Effector CD4-positive, alpha-beta T cell (primary cell): ENCODE measurements at regions not wholly inside any gene's neighbourhood (a gene's known extent, or its start where the extent isn't known, plus 50 kb on each side); places are given as distances from the start of the nearest gene placed in this dataset.
"Not testable (repeated sequence)": the region's sequence is repeated elsewhere in the genome, so short reads cannot be mapped to it uniquely, and the experiment has no call there.

Source experiments
- DNase-seq: peaks from one replicate; pipeline ENCODE4 v3.0.0-alpha.2; 2020

DNA sequence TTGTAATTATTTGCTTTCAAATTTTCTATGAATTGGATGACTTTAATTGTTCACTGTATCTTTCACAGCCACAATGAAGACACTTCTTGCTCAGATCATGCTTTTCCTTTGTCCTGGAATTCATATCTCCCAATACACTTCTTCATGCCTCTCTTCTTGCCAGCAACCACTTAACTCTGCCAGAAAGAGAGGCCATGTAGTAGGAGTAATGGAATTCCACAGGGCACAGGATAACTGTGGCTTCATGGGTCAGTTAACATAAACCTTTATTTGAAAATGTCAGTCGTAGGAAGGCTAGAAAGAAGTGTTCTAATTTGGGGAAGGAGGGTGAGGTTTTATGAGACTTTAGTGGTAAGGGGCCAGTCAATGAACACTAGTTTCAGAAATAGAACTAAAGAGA is 190.3 kb downstream of the TMEM167A start:
- no peak for DNase-seq

- no peak for DNase-seq
Measured at GRCh38 chr5:82885627-82886389, 191.4 kb downstream of the TMEM167A start.

GRCh38 chr5:82884821-82885471 is 192.2 kb downstream of the TMEM167A start:
- DNase-seq: no peak

DNA sequence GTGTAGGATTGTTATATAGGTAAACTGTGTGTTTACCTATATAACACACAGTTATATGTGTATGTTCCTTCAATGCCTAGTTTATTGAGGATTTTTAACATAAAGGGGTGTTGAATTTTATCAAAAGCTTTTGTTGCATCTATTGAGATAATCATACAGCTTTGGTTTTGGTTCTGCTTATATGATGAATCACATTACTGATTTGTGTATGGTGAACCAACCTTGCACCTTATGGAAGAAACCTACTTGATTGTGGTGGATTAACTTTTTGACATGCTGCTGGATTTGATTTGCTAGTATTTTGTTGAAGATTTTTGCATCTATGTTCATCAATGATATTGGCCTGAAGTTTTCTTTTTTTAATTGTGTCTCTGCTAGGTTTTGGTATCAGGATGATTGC is 194.9 kb downstream of the TMEM167A start:
- DNase-seq: no peak

- DNase-seq: no peak
Measured at GRCh38 chr5:82881571-82882174, 195.5 kb downstream of the TMEM167A start.

- DNase-seq: no peak
Measured at GRCh38 chr5:82879089-82879488, 198.1 kb downstream of the TMEM167A start.

DNA sequence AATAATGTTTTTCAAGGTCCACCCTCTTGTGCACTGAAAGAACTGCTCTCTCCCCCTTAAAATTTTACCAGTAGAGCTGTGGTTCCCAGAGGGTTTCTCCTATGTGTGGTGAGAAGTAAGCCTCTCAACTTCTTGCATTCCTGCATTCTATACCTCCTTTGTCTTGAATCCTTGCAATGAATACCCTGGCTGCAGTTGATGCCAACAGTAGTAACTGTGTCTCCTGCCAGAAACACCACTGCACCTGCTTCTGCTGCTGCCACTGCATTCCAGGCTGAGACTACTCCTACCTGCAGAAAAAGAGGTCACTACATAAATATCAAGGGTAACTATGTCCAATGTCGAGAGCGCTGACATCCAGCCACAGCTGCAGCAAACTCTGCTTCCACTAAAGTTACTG is 203.7 kb downstream of the TMEM167A start:
- no peak for DNase-seq

GRCh38 chr5:82872321-82873288 is 204.6 kb downstream of the TMEM167A start:
- not testable (repeated sequence) for DNase-seq

GRCh38 chr5:82865625-82866024 is 211.6 kb downstream of the TMEM167A start:
- DNase-seq: no peak

DNA sequence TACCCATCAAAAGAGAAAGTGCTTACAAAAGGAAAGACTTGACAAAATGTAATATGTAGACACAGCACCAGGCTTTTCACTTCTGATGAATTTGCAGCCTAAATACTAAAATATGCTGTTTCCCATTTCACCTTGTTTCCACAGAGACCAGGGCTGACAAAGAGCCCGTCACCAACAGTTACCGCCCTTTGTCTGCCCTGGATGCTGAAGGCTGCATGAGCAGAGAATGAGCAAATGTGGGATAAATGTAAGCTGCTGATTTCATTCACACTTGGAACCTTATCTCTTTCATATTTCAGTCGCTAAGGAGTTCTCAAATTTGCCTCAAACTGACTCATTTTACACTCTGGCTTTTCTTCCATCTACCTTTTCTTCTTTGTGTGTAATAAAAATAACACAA is 213.9 kb downstream of the TMEM167A start:
- DNase-seq: no peak

DNA sequence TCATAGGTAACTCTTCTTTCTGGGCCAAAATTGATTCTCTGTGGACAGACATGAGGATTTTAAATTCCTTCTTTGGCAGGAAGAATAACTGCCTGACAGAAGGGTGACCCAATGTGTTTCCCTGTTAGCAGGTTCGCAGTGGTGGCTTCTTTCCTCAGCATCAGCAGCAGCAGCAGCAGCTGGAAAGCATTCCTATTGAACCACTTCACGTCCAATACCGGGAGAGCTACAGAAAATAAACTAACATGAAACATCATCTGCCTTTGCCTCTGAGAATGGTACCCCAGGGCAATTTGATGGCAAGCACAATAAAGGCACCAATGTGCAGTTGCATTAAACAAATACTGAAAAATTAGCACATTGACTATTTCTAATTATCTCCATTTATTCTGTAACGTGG is 214.5 kb downstream of the TMEM167A start:
- no peak for DNase-seq

GRCh38 chr5:82862261-82862660 is 214.9 kb downstream of the TMEM167A start:
- no peak for DNase-seq

- DNase-seq: no peak
Measured at GRCh38 chr5:82861701-82862100, 215.5 kb downstream of the TMEM167A start.

DNA sequence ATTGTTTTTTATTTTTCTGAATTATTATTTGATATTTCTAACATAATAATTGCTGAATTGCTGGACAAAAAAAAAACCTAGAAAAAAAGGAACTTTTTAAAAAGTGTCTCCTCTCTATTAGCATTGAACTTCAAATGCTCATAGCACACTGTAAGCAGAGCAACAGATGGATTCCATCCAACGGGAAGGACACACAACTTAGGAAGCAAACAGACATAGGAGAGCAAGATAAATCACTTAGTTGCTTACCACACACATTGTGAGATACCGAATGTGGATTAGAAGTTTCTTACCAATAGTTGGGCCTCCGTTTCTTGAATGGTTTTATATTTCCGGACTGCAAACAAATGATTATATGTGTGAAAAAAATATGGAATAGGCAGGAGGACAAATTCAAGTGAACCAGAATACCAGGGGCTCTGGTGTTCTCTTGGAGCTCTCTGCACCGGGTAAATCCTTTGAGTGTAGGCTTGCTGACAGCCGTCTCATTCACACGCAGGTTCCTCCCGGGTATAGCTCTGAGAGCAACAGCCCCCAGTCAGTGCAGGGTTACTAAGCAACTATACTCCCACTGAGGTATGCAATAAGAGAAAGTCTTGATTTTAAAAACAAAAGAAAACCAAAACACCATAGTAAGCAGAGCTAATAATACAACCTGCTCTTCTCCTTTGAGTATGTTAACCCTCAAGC is 217.6 kb downstream of the TMEM167A start:
- no peak for DNase-seq

DNA sequence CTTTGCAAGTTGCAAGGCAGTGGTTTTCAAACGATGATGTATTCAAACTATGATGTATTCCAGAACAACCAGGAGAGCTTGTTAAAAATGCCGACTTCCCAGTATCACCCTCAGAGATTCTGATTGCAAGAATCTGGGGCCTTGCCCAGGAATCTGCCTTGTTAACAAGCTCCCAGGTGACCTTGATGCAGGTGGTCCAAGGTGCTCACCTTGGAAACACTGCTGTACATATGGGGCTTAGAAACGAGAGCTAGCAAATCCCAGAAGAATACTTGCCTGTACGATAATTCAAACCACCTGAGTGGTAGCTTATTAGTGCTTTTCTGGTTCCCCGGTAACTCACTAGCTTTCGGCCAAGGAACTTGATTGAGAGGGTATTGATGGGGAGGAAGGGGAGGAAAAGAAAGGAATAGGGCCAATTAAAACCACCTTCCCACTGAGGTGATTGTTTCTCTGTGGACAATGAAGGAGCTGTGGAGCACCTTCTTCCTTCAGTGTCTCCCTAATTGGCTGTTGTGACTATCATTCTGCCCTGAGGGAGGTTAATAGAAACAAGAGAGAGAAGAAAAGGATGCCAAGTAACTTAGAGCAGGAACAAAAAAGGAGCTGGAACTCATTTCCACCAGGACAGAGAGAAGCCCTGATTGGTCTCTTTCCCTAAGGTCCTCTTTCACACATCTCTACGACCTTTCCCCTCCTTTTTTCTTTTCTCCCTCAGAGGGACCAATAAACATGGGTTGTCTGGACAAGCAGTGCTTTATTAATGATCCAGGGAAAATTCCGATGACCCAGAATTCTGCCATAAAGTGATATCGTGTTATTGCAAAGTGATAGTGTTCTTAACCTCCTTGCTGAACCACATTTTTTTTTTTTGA is 218.8 kb downstream of the TMEM167A start:
- no peak for DNase-seq

DNA sequence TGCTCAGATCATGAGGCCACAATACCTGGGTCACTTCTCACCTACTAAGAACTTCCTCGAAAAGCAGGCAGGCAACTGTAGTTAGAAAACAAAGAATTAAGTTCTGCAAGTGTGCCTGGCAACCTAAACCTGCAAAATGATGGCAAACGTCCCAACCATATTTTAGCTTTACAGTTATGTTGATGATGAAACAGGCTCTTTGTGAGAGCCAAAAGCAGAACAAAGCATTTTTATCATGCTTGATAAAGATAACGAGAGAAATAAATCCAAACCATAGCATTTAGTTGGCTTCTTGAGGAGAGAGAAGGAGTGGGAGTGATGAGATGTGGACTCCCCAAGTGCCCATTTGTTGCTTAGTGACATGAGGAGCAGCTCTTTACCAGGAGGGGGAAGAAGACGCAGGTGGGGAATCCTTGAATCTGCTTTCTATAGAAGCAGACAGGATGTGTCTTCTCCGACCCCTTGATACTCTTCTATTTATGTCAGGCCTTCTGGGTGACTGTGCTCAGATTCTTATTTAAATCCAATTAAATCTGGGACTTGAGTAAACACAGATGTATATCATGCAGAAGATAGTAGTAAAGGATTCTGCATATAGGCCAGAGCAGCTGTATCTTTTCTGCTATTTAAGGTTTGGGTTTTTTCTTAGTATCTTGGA is 221.2 kb downstream of the TMEM167A start:
- DNase-seq: no peak

DNA sequence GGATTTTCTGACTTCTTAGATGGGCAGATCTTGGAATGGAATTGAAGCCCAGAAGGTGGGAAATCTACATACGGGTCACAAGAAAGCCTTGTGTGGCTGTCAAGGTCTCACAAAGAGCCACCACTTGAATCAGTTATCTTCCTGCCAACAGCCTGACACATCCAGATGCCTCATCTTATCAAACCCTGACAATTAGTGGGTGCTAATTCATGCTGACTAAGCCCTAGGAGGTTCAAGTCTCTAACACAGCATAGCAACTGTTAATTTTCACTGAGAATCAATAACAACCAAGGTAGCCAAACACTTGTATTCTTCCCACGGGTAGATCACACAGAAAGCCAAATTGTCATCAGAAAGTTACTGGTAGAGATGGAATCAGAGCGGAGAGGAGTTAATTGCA is 222.2 kb downstream of the TMEM167A start:
- no peak for DNase-seq

- DNase-seq: no peak
Measured at GRCh38 chr5:82851471-82851870, 225.7 kb downstream of the TMEM167A start.

DNA sequence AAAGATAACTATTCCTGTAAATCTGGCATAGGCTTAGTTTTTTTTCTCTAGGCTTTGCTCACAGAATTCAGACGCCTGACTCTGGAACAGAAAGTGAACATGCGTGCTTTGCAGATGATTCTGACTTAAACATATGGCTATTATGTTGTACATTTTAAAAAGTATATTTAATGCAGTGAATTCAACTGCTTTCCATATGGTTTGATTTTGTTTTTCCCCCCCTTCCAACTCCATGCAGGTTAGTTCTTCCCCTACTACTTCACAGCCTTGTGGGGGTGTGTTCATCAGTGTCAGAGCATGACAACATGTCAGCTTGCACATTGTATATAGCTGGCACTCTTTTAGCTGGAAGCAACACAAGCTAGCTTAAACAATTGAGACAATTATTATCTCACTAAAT is 226.8 kb downstream of the TMEM167A start:
- DNase-seq: no peak

DNA sequence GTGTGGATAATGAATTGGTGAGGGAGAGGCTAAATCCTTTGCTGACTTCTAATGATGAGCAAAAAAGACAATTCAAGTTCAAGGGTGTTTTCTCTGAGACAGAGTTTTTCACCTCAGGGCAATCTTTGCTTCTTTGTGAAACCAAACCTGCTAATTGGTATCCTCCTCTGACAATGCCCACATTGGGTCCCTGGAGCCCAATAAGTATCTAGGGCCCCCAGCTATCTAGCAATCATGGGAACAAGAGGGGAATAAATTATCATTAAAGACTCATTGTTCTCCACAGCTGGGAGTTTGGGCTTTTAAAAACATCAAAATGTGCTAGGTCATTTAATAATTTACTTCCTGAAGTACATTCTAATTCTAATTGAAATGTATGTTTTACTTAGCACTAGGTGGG is 227.3 kb downstream of the TMEM167A start:
- no peak for DNase-seq

DNA sequence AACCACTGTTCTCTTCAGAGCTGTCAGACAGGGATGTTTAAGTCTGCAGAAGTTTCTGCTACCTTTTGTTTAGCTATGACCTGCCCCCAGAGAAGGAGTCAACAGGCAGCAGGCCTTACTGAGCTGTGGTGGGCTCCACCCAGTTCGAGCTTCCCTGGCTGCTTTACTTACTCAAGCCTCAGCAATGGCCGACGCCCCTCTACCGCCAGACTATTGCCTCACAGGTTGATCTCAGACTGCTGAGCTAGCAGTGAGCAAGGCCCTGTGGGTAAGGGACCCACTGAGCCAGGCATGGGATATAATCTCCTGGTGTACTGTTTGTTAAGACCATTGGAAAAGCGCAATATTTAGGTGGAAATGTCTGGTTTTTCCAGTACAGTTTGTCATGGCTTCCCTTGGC is 229.6 kb downstream of the TMEM167A start:
- no peak for DNase-seq
